ENCODE measurements at regions not wholly inside any gene's neighbourhood (a gene's known extent, or its start where the extent isn't known, plus 50 kb on each side); places are given as distances from the start of the nearest gene placed in this dataset.
"Not testable (repeated sequence)": the region's sequence is repeated elsewhere in the genome, so short reads cannot be mapped to it uniquely, and the experiment has no call there.

DNA sequence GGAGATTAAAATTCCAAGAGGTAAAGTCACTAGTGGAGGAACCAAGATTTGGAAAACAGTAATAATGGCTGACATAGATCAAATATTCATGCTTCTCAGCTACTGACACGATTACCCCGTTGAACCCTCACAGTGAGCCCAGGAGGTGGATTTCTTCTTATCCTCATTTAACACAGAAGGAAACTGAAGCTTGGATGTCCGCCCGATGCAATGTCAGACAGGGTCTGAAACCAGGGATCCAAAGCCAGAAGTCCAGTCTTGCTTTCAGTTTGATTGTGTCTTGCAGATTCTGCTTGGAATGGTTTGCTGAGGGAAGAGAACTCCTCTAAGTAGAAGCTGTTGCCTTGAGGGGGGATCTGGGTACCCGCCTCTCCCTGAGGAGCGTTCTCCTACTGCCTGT lies 404.7 kb downstream of the KCNRG start:
- Histone ChIP-seq H3K4me3 (ENCODE audit: low read depth, low read length) (no peak overlapping the region), H3K27me3 (ENCODE audit: control insufficient read depth, insufficient read depth, low read length) (no peaks in the 10 kb centered on the region), H3K9ac (ENCODE audit: low read depth, low read length) (no peak overlapping the region), H3K9me3 (ENCODE audit: control insufficient read depth, insufficient read depth, low read length) (no peaks in the 10 kb centered on the region), H3K4me1 (ENCODE audit: control insufficient read depth, insufficient read depth, low read length) (no peaks in the 10 kb centered on the region), H3K27ac (ENCODE audit: low read depth, low read length) (no peak overlapping the region), H3K36me3 (ENCODE audit: control insufficient read depth, insufficient read depth, low read length) (no peaks in the 10 kb centered on the region)

DNA sequence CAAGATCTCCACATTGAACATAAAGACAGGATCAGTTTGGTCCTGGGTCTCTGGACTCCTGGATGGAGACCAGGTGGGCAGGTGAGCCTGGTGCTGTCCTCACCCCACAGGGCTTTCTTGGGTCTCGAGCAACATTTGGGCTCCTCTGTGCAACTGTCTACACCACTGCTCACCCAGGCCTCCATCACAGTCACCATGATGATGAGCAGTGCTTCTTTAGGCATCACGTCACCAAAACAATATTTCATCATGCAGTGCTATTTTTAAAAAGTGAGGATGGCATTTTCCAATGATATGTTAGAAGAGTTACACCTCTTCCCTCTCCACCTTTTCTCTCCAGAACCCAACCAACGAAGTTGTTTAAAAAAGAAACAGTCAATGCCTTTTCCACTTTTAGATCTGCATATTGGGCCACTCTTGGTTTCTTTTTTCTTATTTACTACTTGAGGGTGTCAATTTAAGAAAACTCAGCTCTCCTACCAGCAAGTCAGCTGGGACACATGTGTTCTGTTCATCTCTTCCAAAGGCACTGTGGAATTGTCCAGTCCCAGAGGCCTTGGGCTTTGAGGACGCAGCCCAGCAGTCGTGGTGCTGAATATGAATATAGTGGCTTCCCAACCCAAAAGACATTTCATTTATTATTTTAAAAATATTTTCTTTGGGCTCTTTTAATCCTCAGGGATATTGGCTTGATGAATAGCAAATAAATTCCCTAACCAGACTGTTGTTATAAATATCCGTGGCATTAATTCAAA lies 405.7 kb downstream of the KCNRG start:
- Histone ChIP-seq H3K27me3 (ENCODE audit: control insufficient read depth, insufficient read depth, low read length) (no peaks in the 10 kb centered on the region), H3K4me3 (ENCODE audit: low read depth, low read length) (no peak overlapping the region), H3K36me3 (ENCODE audit: control insufficient read depth, insufficient read depth, low read length) (no peaks in the 10 kb centered on the region), H3K9ac (ENCODE audit: low read depth, low read length) (no peak overlapping the region), H3K27ac (ENCODE audit: low read depth, low read length) (no peak overlapping the region), H3K9me3 (ENCODE audit: control insufficient read depth, insufficient read depth, low read length) (no peaks in the 10 kb centered on the region), H3K4me1 (ENCODE audit: control insufficient read depth, insufficient read depth, low read length) (no peaks in the 10 kb centered on the region)

DNA sequence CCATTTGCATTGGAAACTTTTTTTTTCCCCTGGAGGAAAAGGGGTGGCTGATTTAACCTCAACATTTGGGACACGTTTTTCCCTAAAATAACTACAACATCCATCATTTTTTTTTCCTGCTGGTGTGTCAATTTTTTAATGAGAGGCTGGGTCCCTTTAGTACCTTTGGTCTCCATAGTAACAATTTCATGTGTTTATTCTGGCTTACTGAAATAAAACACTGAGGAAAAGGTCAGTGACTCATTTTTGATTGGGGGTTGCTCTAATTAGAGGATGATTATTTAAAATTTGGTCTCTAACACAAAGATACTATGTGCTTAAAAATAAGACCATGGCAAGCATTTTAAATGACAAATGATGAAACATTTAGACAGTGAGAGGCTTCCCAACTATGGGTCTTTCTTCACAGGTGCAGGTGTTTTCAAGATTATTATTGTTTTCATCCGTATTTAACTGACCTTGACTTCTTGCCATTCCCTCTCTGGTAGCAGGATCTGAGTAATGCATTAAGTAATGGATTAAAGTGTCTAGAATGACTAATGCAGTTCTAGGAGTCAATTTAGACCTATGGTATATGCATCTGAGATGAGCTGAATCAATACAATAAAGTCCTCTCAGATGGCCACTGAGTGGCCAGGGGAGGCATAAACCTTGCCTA lies 406.4 kb downstream of the KCNRG start:
- no peaks in the 10 kb centered on the region for H3K27me3 ChIP-seq (ENCODE audit: control insufficient read depth, insufficient read depth, low read length)
- no peaks in the 10 kb centered on the region for H3K9me3 ChIP-seq (ENCODE audit: control insufficient read depth, insufficient read depth, low read length)
- no peak overlapping the region for H3K9ac ChIP-seq (ENCODE audit: low read depth, low read length)
- no peak overlapping the region for H3K4me3 ChIP-seq (ENCODE audit: low read depth, low read length)
- H3K27ac ChIP-seq (ENCODE audit: low read depth, low read length), result no peak overlapping the region
- no peaks in the 10 kb centered on the region for H3K4me1 ChIP-seq (ENCODE audit: control insufficient read depth, insufficient read depth, low read length)
- no peaks in the 10 kb centered on the region for H3K36me3 ChIP-seq (ENCODE audit: control insufficient read depth, insufficient read depth, low read length)

DNA sequence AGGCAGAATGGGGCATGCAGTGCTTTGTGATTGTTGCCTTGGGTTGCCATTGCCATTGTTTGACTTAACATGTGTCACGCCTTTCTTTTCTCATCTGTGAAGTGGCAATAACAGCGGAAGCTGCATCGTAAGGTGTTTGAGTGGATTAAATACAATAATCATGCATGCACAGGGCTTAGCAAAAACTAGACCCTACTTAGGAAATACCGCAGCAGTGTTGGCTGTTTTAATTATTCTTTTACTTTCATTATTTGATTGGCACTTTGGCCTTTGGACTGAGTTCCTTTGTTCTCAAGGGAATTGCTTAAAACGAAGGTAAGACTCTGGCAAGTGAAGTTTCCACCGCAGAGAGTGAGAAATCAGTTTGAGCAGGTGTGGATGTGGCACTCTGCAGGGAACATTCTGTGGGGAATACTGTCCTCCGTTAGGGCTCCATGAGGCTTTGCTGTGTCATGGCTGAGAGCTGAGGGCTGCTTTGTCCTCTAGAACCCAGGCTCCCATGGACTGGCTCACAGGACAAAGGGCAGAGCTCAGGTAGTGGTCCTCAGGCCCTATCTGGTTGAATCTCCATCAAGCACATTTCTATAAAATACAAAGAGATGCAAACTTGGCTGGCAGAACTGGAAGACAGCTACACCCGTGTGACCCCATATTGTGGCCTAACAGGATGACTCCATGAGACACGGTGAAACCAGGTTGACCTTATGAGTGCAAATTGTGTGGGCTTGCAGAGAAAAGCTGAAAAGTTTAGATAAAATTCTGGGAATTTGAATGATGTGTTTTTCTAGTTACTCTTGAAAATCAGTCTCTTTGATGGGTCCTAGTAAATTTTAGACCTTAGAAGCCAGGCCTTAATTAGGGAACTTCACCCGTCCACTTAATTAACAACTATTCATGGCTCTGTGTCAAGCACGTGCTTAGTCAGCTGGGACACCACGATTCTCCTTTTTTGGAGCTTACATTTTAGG lies 407.2 kb downstream of the KCNRG start:
- Histone ChIP-seq H3K4me1 (ENCODE audit: control insufficient read depth, insufficient read depth, low read length) (no peaks in the 10 kb centered on the region), H3K36me3 (ENCODE audit: control insufficient read depth, insufficient read depth, low read length) (no peaks in the 10 kb centered on the region), H3K27me3 (ENCODE audit: control insufficient read depth, insufficient read depth, low read length) (no peaks in the 10 kb centered on the region), H3K4me3 (ENCODE audit: low read depth, low read length) (no peak overlapping the region), H3K9ac (ENCODE audit: low read depth, low read length) (no peak overlapping the region), H3K9me3 (ENCODE audit: control insufficient read depth, insufficient read depth, low read length) (no peaks in the 10 kb centered on the region), H3K27ac (ENCODE audit: low read depth, low read length) (no peak overlapping the region)

DNA sequence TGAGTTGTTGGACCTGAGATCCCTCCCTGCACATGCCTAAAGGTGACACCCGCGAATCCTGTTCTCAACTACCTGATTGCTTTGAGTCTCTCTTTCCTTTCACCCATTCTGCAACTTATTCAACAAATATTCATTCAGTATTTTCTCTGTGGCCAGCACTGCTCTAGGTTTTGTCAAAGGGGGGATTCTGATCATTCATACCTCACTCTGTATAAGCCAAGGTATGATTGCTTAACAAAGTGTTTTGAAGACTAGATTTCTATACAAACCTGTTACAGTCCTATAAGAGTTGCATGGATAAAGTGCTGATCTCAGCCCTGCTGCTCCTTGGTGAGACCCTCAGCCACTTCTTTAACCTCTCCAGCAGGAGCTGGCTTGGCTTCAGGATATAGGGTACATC lies 409.7 kb downstream of the KCNRG start:
- no peaks in the 10 kb centered on the region for H3K4me1 ChIP-seq (ENCODE audit: control insufficient read depth, insufficient read depth, low read length)
- no peak overlapping the region for H3K27ac ChIP-seq (ENCODE audit: low read depth, low read length)
- H3K36me3 ChIP-seq (ENCODE audit: control insufficient read depth, insufficient read depth, low read length), result no peaks in the 10 kb centered on the region
- no peaks in the 10 kb centered on the region for H3K9me3 ChIP-seq (ENCODE audit: control insufficient read depth, insufficient read depth, low read length)
- H3K9ac ChIP-seq (ENCODE audit: low read depth, low read length), result no peak overlapping the region
- no peaks in the 10 kb centered on the region for H3K27me3 ChIP-seq (ENCODE audit: control insufficient read depth, insufficient read depth, low read length)
- H3K4me3 ChIP-seq (ENCODE audit: low read depth, low read length), result no peak overlapping the region

DNA sequence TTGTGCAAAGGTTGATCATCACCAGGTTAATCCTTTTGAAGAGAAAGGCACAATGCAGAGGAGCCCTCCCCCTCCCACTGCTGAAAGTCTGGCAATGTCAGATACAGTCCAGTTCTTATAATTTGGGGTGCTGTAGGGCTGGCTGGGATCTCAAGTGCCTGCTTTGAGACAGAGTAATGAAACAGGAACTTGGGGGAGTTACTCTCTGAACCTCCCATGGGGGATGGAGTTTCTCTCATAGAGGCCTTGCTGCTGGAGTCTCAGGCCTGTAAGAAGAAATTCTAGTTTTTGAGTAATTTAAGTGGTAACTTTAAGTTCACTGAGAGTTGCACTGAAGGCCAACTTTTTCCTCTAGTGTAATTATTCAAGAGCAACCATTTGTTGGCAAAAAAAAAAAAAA lies 410.5 kb downstream of the KCNRG start:
- Histone ChIP-seq H3K4me3 (ENCODE audit: low read depth, low read length) (no peak overlapping the region), H3K9me3 (ENCODE audit: control insufficient read depth, insufficient read depth, low read length) (no peaks in the 10 kb centered on the region), H3K27me3 (ENCODE audit: control insufficient read depth, insufficient read depth, low read length) (no peaks in the 10 kb centered on the region), H3K4me1 (ENCODE audit: control insufficient read depth, insufficient read depth, low read length) (no peaks in the 10 kb centered on the region), H3K36me3 (ENCODE audit: control insufficient read depth, insufficient read depth, low read length) (no peaks in the 10 kb centered on the region), H3K27ac (ENCODE audit: low read depth, low read length) (no peak overlapping the region), H3K9ac (ENCODE audit: low read depth, low read length) (no peak overlapping the region)

DNA sequence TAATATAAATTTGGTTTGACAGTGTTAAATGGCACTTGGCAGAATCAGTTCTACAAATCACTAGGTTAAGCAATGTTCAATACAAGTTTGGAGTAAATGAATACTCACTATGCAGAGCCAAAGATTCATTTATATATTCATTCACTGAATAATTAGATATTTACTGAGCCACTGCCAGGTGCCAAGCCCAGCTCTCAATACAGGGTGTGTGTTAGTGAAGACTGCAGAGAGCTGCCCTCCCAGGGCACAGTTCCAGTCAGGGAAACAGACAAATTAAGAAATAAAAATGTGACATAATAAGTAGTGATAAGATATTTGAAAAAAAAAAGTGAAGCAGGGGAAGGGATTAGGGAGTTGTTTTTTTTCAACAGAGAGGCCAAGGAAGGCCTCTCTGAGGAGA lies 411.7 kb downstream of the KCNRG start:
- Histone ChIP-seq H3K9ac (ENCODE audit: low read depth, low read length) (no peak overlapping the region), H3K36me3 (ENCODE audit: control insufficient read depth, insufficient read depth, low read length) (no peaks in the 10 kb centered on the region), H3K9me3 (ENCODE audit: control insufficient read depth, insufficient read depth, low read length) (no peaks in the 10 kb centered on the region), H3K4me1 (ENCODE audit: control insufficient read depth, insufficient read depth, low read length) (no peaks in the 10 kb centered on the region), H3K4me3 (ENCODE audit: low read depth, low read length) (no peak overlapping the region), H3K27ac (ENCODE audit: low read depth, low read length) (no peak overlapping the region), H3K27me3 (ENCODE audit: control insufficient read depth, insufficient read depth, low read length) (no peaks in the 10 kb centered on the region)

DNA sequence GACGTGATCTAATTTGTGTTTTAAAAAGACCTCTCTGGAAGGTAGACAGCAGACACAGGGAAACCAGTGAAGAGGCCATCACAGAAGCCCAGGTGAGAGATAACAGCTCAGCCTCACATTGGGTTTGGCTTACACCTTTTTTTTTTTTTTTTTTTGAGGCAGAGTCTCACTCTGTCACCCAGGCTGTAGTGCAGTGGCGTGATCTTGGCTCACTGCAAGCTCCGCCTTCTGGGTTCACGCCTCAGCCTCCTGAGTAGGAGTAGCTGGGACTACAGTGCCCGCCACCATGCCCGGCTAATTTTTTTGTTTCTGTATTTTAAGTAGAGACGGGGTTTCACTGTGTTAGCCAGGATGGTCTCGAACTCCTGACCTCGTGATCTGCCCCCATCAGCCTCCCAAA lies 412.3 kb downstream of the KCNRG start:
- H3K9ac ChIP-seq (ENCODE audit: low read depth, low read length); H3K4me1 ChIP-seq (ENCODE audit: control insufficient read depth, insufficient read depth, low read length); H3K27me3 ChIP-seq (ENCODE audit: control insufficient read depth, insufficient read depth, low read length); H3K4me3 ChIP-seq (ENCODE audit: low read depth, low read length); H3K27ac ChIP-seq (ENCODE audit: low read depth, low read length); H3K36me3 ChIP-seq (ENCODE audit: control insufficient read depth, insufficient read depth, low read length); H3K9me3 ChIP-seq (ENCODE audit: control insufficient read depth, insufficient read depth, low read length): not testable (repeated sequence)

DNA sequence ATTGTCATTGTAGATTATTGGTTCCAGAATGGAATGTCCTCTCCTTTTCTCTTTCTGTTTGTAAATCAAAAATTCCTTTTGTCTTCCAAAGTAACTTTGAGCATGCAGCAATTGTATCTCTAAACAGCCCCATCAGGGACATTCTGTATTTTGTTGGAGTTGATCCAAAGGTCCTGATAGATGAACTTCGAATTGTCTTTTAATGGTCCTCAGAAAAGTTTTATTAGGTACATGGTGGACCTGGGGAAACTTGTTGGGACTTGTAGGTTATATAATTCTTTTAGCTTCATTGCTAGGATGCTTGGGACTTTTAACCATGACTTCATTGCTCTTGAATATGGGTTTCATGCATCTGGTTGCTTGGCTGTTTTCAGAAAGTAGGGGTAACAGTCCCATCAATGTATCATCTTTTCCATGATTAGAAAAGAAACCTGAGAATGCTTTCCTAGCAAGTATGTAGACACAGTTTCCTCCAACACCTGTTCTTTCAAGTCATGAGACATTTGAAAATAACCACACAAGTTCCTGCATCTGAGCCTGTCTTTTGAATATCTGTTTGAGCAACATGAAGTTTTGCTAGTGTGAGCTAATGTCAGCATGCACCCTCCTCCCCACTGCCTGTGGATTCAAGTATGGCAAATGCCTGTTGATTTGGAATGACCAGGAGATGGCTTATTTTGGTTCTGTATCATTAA lies 413.1 kb downstream of the KCNRG start:
- H3K27me3 ChIP-seq (ENCODE audit: control insufficient read depth, insufficient read depth, low read length), result no peaks in the 10 kb centered on the region
- H3K9ac ChIP-seq (ENCODE audit: low read depth, low read length), result no peak overlapping the region
- no peaks in the 10 kb centered on the region for H3K4me1 ChIP-seq (ENCODE audit: control insufficient read depth, insufficient read depth, low read length)
- no peak overlapping the region for H3K27ac ChIP-seq (ENCODE audit: low read depth, low read length)
- no peaks in the 10 kb centered on the region for H3K36me3 ChIP-seq (ENCODE audit: control insufficient read depth, insufficient read depth, low read length)
- no peak overlapping the region for H3K4me3 ChIP-seq (ENCODE audit: low read depth, low read length)
- no peaks in the 10 kb centered on the region for H3K9me3 ChIP-seq (ENCODE audit: control insufficient read depth, insufficient read depth, low read length)

DNA sequence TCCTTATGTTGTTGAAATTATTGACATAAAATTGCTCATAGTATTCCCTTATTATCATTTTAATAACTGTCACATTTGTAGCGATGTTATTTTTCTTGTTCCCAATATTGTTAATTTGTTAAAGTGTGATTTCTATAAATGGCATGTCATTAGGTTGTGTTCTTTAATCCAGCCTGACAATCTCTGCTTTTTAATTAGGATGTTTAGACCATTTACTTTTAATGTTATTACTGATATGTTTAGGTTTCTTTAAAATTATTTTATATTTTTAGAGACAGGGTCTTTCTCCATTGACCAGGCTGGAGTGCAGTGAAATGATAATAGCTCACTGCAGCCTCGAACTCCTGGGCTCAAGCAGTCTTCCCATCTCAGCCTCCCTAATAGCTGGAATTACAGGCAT lies 408.5 kb downstream of the DLEU7 start:
- H3K9ac ChIP-seq (ENCODE audit: low read depth, low read length), result no peak overlapping the region
- H3K27ac ChIP-seq (ENCODE audit: low read depth, low read length), result no peak overlapping the region
- H3K27me3 ChIP-seq (ENCODE audit: control insufficient read depth, insufficient read depth, low read length), result no peaks in the 10 kb centered on the region
- no peaks in the 10 kb centered on the region for H3K4me1 ChIP-seq (ENCODE audit: control insufficient read depth, insufficient read depth, low read length)
- H3K4me3 ChIP-seq (ENCODE audit: low read depth, low read length), result no peak overlapping the region
- no peaks in the 10 kb centered on the region for H3K9me3 ChIP-seq (ENCODE audit: control insufficient read depth, insufficient read depth, low read length)
- no peaks in the 10 kb centered on the region for H3K36me3 ChIP-seq (ENCODE audit: control insufficient read depth, insufficient read depth, low read length)

Measured in HUES48 (cell line).